Skeletal muscle tissue (tissue), 3 donors: ENCODE measurements at regions not wholly inside any gene's neighbourhood (a gene's known extent, or its start where the extent isn't known, plus 50 kb on each side); places are given as distances from the start of the nearest gene placed in this dataset.
A peak's percentile ranks its signal among the peaks of the same experiment; 100 is the strongest.

Experiments used
- H3K27ac ChIP-seq: one replicate; pipeline ENCODE4 v1.7.0; 2013; ENCODE audit warnings: mild to moderate bottlenecking, low read depth, low read length, inconsistent platforms
- H3K27me3 ChIP-seq, 3 donors: one replicate each; pipeline ENCODE4 v1.7.0; 2013; ENCODE audit warnings: low read length in 3 of 3; ENCODE audit not compliant: control insufficient read depth in 3 of 3, insufficient read depth in 3 of 3
- H3K36me3 ChIP-seq, 3 donors: one replicate each; pipeline ENCODE4 v1.7.0; 2013; ENCODE audit warnings: low read length in 3 of 3; ENCODE audit not compliant: control insufficient read depth in 3 of 3, insufficient read depth in 3 of 3
- H3K4me1 ChIP-seq, 3 donors: one replicate each; pipeline ENCODE4 v1.7.0; 2013; ENCODE audit warnings: low read length in 3 of 3, mild to moderate bottlenecking in 3 of 3; ENCODE audit not compliant: control insufficient read depth in 3 of 3, insufficient read depth in 3 of 3
- H3K4me3 ChIP-seq, 3 donors: one replicate each; pipeline ENCODE4 v1.7.0; 2013; ENCODE audit warnings: low read length in 3 of 3
- H3K9ac ChIP-seq, 3 donors: one replicate each; pipeline ENCODE4 v1.7.0; 2013; ENCODE audit warnings: low read length in 3 of 3, mild to moderate bottlenecking in 3 of 3, moderate library complexity in 2 of 3, low read depth in 1 of 3
- H3K9me3 ChIP-seq, 3 donors: one replicate each; pipeline ENCODE4 v1.7.0; 2013; ENCODE audit warnings: low read length in 3 of 3; ENCODE audit not compliant: control insufficient read depth in 3 of 3
- donor health status: Osteomylitis.

GRCh38 chr6:125354649-125355048, 52.9 kb upstream of the HDDC2 start:
- Histone ChIP-seq H3K27me3 (no peaks in the 10 kb centered on the region), H3K9ac (no peak overlapping the region), H3K27ac (no peak overlapping the region), H3K9me3 (no peaks in the 10 kb centered on the region), H3K36me3 (no peaks in the 10 kb centered on the region), H3K4me1 (no peaks in the 10 kb centered on the region), H3K4me3 (no peak overlapping the region)

- no peak overlapping the region for H3K27ac ChIP-seq
- H3K36me3 ChIP-seq: no peaks in the 10 kb centered on the region
- H3K9me3 ChIP-seq: no peaks in the 10 kb centered on the region
- H3K4me3 ChIP-seq: no peak overlapping the region
- H3K4me1 ChIP-seq: no peaks in the 10 kb centered on the region
- H3K9ac ChIP-seq: no peak overlapping the region
- H3K27me3 ChIP-seq: no peaks in the 10 kb centered on the region
These were observed 55.1 kb upstream of the HDDC2 start for GRCh38 chr6:125356884-125357283.

- H3K36me3 ChIP-seq: no peaks in the 10 kb centered on the region
- H3K4me1 ChIP-seq: peaks cover 0 to 4% (median 3%) of the 10 kb centered on the region in 3 donors
- no peak overlapping the region for H3K4me3 ChIP-seq
- H3K27ac ChIP-seq: peak overlapping the region; percentile 56
- H3K9me3 ChIP-seq: no peaks in the 10 kb centered on the region
- H3K9ac ChIP-seq: no peak overlapping the region
- no peaks in the 10 kb centered on the region for H3K27me3 ChIP-seq
These were observed 55.9 kb upstream of the HDDC2 start for GRCh38 chr6:125357515-125358256.

- Histone ChIP-seq H3K9ac (no peak overlapping the region), H3K36me3 (no peaks in the 10 kb centered on the region), H3K9me3 (no peaks in the 10 kb centered on the region), H3K27me3 (no peaks in the 10 kb centered on the region), H3K4me3 (no peak overlapping the region), H3K27ac (no peak overlapping the region), H3K4me1 (peaks cover 9 to 15% (median 11%) of the 10 kb centered on the region in 3 donors)
These were observed 57.1 kb upstream of the HDDC2 start for GRCh38 chr6:125358898-125359297.

GRCh38 chr6:125361868-125362267, 60.1 kb upstream of the HDDC2 start:
- Histone ChIP-seq H3K9ac (no peak overlapping the region), H3K4me1 (peaks cover 9 to 17% (median 15%) of the 10 kb centered on the region in 3 donors), H3K27ac (no peak overlapping the region), H3K4me3 (no peak overlapping the region), H3K36me3 (no peaks in the 10 kb centered on the region), H3K27me3 (no peaks in the 10 kb centered on the region), H3K9me3 (no peaks in the 10 kb centered on the region)

GRCh38 chr6:125363039-125363823, 61.5 kb upstream of the HDDC2 start:
- no peaks in the 10 kb centered on the region for H3K9me3 ChIP-seq
- H3K36me3 ChIP-seq: no peaks in the 10 kb centered on the region
- peak overlapping the region; percentile 23 to 81 (median 64) for H3K9ac ChIP-seq
- H3K27me3 ChIP-seq: no peaks in the 10 kb centered on the region
- peaks cover 9 to 17% (median 15%) of the 10 kb centered on the region in 3 donors for H3K4me1 ChIP-seq
- H3K4me3 ChIP-seq: peak overlapping the region; percentile 55 to 75 (median 75)
- H3K27ac ChIP-seq: peak overlapping the region; percentile 80

GRCh38 chr6:125363824-125364165, 62.0 kb upstream of the HDDC2 start:
- H3K36me3 ChIP-seq: no peaks in the 10 kb centered on the region
- peak overlapping the region; percentile 23 to 81 (median 64) for H3K9ac ChIP-seq
- peaks cover 9 to 17% (median 15%) of the 10 kb centered on the region in 3 donors for H3K4me1 ChIP-seq
- no peaks in the 10 kb centered on the region for H3K9me3 ChIP-seq
- H3K27ac ChIP-seq: peak overlapping the region; percentile 80
- peak overlapping the region; percentile 55 to 75 (median 75) for H3K4me3 ChIP-seq
- no peaks in the 10 kb centered on the region for H3K27me3 ChIP-seq

GRCh38 chr6:125365230-125365629, 63.5 kb upstream of the HDDC2 start:
- Histone ChIP-seq H3K27me3 (no peaks in the 10 kb centered on the region), H3K9me3 (no peaks in the 10 kb centered on the region), H3K9ac (no peak overlapping the region), H3K36me3 (no peaks in the 10 kb centered on the region), H3K4me3 (no peak overlapping the region), H3K4me1 (peaks cover 9 to 17% (median 15%) of the 10 kb centered on the region in 3 donors), H3K27ac (no peak overlapping the region)

GRCh38 chr6:125367036-125367782, 65.4 kb upstream of the HDDC2 start:
- Histone ChIP-seq H3K4me3 (no peak overlapping the region), H3K9ac (no peak overlapping the region), H3K27ac (no peak overlapping the region), H3K36me3 (no peaks in the 10 kb centered on the region), H3K9me3 (no peaks in the 10 kb centered on the region), H3K27me3 (no peaks in the 10 kb centered on the region), H3K4me1 (peaks cover 9 to 17% (median 15%) of the 10 kb centered on the region in 3 donors)
